Type B pancreatic cell (in vitro differentiated cells): ENCODE measurements at regions not wholly inside any gene's neighbourhood (a gene's known extent, or its start where the extent isn't known, plus 50 kb on each side); places are given as distances from the start of the nearest gene placed in this dataset.

Experiments used
- DNase-seq: peaks from one replicate; pipeline ENCODE4 v3.0.0; 2021; ENCODE audit warnings: mixed read lengths; ENCODE audit not compliant: unreplicated experiment; ENCODE audit errors: extremely low spot score
- H3K27ac Mint-ChIP-seq: 2 replicates; pipeline ENCODE4 v1.8.0; 2021; ENCODE audit warnings: mild to moderate bottlenecking, mixed read lengths
- H3K27me3 Mint-ChIP-seq: 2 replicates; pipeline ENCODE4 v1.8.0; 2021; ENCODE audit warnings: mixed read lengths
- H3K36me3 Mint-ChIP-seq: 2 replicates; pipeline ENCODE4 v1.8.0; 2021; ENCODE audit warnings: mixed read lengths
- H3K4me1 Mint-ChIP-seq: one replicate; pipeline ENCODE4 v1.8.0; 2021; ENCODE audit warnings: mixed read lengths; ENCODE audit not compliant: unreplicated experiment
- H3K4me3 Mint-ChIP-seq: 2 replicates; pipeline ENCODE4 v1.8.0; 2021; ENCODE audit warnings: mild to moderate bottlenecking, mixed read lengths
- H3K9me3 Mint-ChIP-seq: 2 replicates; pipeline ENCODE4 v1.8.0; 2021; ENCODE audit warnings: mixed read lengths
- TF ChIP-seq, protein P1 (sequence below): fragments of 200-600 bp; sonication (generic); conservative IDR thresholded peaks from 2 replicates; pipeline ENCODE4 v1.5.0; 2021; ENCODE audit warnings: antibody characterized with exemption, mild to moderate bottlenecking

GRCh38 chr6:22349051-22349450 is 52.2 kb upstream of the PRL start:
- Mint-ChIP-seq H3K27ac (no peak overlapping the region), H3K9me3 (peaks cover 5% of the 10 kb centered on the region), H3K36me3 (no peaks in the 10 kb centered on the region), H3K4me1 (peaks cover 37% of the 10 kb centered on the region), H3K27me3 (no peaks in the 10 kb centered on the region), H3K4me3 (no peak overlapping the region)
- DNase-seq, result no peak
- TF ChIP-seq, protein P1, sequence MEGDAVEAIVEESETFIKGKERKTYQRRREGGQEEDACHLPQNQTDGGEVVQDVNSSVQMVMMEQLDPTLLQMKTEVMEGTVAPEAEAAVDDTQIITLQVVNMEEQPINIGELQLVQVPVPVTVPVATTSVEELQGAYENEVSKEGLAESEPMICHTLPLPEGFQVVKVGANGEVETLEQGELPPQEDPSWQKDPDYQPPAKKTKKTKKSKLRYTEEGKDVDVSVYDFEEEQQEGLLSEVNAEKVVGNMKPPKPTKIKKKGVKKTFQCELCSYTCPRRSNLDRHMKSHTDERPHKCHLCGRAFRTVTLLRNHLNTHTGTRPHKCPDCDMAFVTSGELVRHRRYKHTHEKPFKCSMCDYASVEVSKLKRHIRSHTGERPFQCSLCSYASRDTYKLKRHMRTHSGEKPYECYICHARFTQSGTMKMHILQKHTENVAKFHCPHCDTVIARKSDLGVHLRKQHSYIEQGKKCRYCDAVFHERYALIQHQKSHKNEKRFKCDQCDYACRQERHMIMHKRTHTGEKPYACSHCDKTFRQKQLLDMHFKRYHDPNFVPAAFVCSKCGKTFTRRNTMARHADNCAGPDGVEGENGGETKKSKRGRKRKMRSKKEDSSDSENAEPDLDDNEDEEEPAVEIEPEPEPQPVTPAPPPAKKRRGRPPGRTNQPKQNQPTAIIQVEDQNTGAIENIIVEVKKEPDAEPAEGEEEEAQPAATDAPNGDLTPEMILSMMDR, result no peak

- Mint-ChIP-seq H3K27me3 (no peaks in the 10 kb centered on the region), H3K4me1 (peaks cover 38% of the 10 kb centered on the region), H3K9me3 (peaks cover 5% of the 10 kb centered on the region), H3K27ac (no peak overlapping the region), H3K4me3 (no peak overlapping the region), H3K36me3 (no peaks in the 10 kb centered on the region)
- TF ChIP-seq, protein P1, result no peak
- DNase-seq, result no peak
Observed at GRCh38 chr6:22349528-22349927, 52.7 kb upstream of the PRL start.

- peaks cover 43% of the 10 kb centered on the region for H3K4me1 Mint-ChIP-seq
- peaks cover 5% of the 10 kb centered on the region for H3K36me3 Mint-ChIP-seq
- peaks cover 6% of the 10 kb centered on the region for H3K9me3 Mint-ChIP-seq
- no peaks in the 10 kb centered on the region for H3K27me3 Mint-ChIP-seq
- TF ChIP-seq, protein P1, result no peak
- no peak overlapping the region for H3K4me3 Mint-ChIP-seq
- no peak for DNase-seq
- H3K27ac Mint-ChIP-seq, result no peak overlapping the region
Observed at GRCh38 chr6:22350109-22350508, 53.3 kb upstream of the PRL start.

- H3K27me3 Mint-ChIP-seq, result no peaks in the 10 kb centered on the region
- H3K4me3 Mint-ChIP-seq, result peak overlapping the region; percentile 24
- H3K36me3 Mint-ChIP-seq, result peaks cover 5% of the 10 kb centered on the region
- H3K27ac Mint-ChIP-seq, result no peak overlapping the region
- TF ChIP-seq, protein P1, result no peak
- H3K9me3 Mint-ChIP-seq, result peaks cover 6% of the 10 kb centered on the region
- no peak for DNase-seq
- peaks cover 44% of the 10 kb centered on the region for H3K4me1 Mint-ChIP-seq
Observed at GRCh38 chr6:22353101-22353500, 56.3 kb upstream of the PRL start.

DNA sequence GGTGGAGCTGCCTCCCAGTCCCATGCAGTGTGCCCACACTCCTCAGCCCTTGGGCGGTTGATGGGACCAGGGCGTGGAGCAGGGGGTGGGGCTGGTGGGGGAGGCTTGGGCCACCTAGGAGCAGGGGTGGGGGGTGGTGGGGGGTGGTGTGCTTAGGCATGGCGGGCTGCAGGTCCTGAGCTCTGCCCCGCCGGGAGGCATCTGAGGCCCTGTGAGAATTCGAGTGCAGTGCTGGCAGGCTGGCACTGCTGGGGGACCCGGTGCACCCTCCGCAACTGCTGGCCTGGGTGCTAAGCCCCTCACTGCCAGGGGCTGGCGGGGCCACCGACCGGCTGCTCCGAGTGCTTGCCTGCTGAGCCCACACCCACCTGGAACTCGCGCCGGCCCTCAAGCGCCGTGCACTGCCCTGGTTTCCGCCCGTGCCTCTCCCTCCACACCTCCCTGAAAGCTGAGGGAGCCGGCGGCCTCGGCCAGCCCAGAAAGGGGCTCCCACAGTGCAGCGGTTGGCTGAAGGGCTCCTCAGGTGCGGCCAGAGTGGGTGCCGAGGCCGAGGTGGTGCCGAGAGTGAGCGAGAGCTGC is 59.6 kb upstream of the PRL start:
- H3K4me1 Mint-ChIP-seq, result peaks cover 26% of the 10 kb centered on the region
- H3K27me3 Mint-ChIP-seq, result no peaks in the 10 kb centered on the region
- no peak overlapping the region for H3K4me3 Mint-ChIP-seq
- no peak for DNase-seq
- H3K27ac Mint-ChIP-seq, result no peak overlapping the region
- TF ChIP-seq, protein P1, result no peak
- peaks cover 9% of the 10 kb centered on the region for H3K9me3 Mint-ChIP-seq
- peaks cover 5% of the 10 kb centered on the region for H3K36me3 Mint-ChIP-seq
